Lung microvascular endothelial cell (primary cell): ENCODE measurements at regions not wholly inside any gene's neighbourhood (a gene's known extent, or its start where the extent isn't known, plus 50 kb on each side); places are given as distances from the start of the nearest gene placed in this dataset.

Experiments
- DNase-seq, 2 donors: peaks; one replicate each; pipeline versions ENCODE4 v3.0.0 to v3.0.0-alpha.2; 2010; ENCODE audit warnings: low read depth in 2 of 2

DNA sequence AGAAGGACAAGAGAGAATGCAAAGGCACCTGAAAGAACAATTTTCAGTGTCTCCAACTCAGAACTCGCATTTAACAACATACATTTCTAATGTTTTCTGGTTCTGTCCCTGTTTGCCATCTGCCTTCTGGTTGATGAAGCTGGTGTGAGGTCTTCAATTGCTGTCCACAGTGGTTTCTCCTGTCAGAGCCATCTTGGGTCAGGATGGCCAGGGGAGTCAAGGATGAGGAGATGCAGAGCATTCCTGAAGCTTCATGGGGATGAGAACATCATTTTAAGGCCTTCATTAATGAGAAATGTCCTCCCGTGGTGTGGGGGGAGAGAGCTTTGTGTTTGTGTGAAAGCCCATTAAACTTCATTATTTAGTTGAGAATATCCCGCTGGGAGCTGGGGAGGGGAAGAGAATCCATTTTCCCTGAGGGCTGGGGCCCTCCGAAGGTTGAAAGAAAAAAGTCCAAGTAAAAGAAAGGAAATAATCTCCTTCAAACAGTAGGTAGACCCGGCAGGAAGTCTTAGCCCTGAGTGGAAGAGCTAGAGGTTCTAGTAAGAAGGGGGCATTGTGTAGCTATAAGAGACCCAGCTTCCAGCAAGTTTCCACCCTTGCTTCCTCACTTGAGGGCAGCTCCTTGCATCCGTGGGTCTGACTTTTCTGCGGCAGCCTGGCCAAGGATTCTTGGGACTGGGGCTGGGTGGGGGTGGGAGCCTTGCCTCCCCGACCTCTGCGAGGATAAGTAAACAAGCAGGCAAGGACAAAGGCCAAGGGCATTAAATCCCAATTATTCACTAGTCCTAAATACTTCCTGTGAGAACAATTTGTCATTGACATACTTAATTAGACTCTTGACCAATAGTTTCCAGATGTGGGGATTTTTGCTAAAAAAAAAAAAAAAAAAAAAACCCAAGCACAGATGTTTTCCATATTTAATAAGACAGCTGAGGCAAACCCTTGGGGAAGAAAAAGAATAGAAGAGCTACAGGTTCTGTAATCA lies 119.2 kb downstream of the MSX2 start:
- no peak for DNase-seq

DNA sequence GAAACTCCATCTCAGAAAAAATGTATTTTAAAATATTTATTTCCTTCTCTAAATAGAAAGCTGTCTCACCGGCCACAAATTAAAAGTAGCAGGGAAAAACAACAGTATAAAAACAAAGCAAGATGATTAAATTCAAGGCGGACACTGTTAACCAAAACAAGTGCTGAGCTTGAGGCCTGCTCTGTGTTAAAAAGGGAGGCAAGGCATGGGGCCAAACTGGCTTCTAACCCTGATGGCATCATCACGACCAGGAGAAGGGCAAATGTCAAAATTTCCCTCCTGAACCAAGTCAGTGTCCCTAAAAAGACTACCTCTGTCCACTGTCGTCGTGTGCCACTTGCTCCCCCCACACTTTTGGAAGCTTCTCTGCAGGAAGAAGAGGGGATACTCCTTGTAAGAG lies 116.1 kb downstream of the MSX2 start:
- no peak for DNase-seq

DNA sequence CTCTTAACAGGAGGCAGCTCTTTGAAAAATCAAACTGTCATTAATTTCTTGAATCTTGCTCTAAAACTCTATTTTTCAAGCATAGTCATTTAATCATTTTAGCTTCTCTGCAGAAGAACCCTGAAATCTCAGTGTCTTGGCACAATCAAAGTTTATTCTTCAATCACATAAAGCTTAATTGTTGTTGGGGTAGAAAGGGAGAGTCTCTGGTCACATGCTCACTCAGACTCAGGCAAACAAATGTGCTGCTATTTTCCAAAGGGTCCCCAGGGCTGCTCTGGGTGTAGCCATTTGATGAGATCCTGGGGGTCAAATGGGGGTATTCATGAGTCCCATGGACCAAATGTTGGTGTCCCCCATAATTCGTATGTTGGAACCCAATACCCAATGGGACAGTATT lies 114.8 kb downstream of the MSX2 start:
- no peak for DNase-seq

DNA sequence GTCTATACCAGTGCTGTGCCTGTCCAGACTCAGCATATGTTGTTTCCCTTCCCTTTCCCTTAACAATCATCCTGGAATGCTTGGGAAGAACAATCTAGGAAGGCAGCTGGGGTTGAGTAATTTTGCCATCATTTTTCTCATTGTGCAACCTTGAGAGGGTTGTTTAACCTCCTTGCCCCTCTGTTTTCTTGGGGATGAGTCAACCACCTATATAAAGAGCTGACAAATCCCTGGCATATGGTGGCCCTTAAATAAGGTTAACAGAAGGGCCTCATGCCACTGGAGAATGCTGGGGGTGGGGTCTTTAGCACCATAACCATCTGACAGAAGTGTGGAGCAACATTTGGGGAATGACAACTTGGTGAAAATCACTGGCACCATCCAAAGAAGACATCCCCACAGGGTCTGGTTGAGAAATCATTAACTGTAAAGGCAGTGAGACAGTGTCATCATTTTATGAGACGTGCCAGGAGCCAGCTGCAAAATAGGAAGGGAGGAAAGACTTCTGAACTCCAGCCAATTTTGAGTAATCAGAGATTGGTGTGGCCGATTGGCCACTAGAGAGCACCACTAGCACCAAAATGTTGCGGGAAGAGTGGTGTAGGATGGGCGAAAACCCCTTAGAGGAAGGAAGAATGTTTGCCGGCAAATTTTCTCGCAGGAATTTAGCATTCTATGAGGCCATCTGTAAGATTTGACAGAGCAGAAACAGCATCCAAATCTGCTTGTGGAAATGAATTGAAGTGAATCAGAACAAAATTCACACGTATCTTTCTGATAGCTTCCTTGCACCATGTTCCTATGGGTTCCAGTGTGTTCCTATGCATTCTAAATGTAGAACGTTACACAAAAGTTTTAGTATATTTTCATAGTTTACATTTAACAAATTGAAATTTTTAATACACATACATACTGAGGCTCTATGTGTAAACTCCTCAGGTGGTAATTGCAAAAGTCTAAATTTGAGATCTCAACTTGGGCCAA lies 113.8 kb downstream of the MSX2 start:
- DNase-seq, result no peak

DNA sequence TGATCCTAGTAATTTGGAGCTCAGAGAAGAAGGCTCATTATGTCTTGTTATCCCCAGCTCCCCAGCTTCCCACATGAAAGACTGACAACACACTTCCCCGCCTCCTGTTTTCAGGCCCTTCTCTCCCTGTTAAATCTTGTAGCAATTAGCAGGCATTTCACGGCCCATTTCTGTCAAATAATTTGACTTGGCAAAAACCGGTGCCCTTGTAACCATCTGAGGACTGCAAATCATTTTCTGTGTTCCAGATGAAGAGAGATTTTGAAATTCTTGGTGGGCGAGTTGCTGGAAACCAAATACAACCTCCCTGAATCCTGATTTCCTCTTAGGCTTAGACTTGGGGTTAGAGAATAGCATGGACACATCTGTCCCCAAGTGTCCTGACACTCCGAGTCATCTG lies 109.7 kb downstream of the MSX2 start:
- DNase-seq, result no peak

DNA sequence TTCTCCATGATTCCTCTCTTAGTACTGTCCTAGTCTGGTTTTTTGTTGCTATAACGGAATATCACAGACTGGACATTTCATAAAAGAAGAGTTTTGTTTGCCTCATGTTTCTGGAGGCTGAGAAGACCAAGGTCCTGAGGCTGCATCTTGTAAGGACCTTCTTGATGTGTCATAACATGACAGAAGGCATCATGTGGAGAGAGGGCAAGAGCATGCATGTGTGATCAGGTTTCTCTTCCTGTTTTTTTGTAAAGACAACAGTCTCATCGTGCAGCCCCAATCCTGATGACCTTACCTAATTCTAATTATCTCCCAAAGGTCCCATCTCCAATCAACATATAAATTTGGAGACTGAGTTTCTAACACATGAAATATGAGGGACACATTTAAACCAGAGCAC lies 108.4 kb downstream of the MSX2 start:
- DNase-seq, result no peak

DNA sequence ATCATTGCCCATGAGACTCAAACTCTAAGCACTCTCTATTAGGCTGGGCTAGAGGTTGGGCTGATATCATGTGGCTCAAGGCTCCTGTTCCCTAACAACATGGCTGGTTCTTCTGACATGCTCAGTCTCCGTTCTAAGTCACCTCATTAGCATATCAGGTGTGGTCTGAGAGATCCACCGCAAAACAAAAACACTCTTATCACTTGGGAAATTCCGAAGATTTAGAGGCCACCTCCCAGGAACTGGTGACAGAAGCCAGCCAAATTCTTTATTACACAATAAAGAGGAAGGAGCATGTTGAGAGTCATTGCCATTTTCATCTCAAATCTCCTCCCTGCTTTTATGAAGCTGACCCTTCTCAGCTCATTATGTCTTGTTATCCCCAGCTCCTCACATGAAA lies 107.6 kb downstream of the MSX2 start:
- DNase-seq, result no peak

DNA sequence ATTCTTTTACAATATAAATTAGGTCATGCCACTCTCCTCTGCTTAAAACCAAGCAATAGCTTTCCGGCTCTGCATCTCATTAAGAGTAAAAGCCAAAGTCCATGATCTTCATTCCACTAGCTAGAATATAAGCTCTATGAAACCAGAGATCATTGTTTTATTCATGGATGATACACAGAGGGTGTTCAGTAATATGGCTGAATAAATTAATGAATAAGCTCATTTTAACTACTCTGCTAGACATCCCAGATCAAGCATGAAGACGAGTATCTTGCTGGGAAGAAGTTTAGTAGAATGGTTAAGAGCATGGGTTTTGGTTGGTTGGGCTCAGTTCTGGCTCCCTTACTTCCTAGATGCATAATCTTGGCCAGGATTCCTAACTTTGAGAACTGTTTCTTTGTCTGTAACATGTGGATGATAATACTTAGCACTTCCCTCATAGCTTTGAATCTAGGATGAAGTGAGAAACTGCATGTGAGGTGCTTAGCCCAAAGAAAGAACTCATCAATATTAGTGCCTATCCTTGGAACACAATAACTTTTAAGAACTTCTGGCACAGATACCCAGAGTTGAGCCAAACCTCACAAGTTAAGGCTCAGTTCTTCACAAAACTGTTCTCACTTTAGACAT lies 106.8 kb downstream of the MSX2 start:
- DNase-seq, result no peak

DNA sequence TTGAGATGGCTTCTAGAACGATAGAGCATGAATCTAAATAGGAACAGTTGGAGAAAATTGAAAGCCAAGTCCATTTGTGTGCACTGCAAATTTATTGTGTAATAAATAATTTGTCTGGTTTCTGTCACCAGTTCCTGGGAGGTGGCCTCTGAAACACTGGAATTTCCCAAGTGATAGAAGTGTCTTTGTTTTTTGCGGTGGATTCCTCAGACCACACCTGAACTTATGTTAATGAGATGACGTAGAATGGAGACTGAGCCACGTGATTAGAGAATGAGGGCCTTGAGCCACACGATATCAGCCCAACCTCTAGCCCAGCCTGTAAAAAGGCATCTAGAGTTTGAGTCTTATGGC lies 105.1 kb downstream of the MSX2 start:
- no peak for DNase-seq

DNA sequence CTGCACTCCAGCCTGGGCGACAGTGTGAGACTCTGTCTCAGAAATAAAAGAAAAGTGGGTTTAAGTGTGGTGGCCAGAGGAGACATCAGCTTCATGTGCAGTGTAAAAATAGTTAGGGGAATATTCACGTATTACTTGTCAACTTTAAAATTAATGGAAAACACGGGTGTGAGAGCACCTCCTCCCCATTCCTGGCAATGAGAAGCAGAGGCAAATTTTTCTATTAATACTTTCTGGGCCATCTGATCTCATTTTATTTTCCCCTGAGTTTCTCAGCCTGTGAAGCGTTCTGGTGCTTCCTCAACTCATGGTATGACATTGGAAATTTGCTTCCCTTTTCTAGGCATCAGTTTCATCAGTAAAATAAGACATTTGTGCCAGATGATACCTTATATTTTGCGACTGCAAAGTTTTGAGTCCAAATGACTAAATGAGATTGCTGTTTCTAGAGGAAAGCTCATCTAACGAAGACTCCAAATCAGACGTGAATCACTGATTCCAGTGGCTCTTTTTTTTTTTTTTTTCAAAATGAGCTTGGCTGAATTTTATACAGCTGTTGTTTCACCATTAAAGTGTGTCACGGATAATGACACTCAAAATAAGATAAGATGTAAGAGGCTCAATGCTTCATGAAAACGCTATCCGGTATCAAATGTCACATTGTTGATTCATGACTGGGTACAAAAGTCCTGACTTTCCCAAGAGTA lies 104.6 kb downstream of the MSX2 start:
- no peak for DNase-seq

DNA sequence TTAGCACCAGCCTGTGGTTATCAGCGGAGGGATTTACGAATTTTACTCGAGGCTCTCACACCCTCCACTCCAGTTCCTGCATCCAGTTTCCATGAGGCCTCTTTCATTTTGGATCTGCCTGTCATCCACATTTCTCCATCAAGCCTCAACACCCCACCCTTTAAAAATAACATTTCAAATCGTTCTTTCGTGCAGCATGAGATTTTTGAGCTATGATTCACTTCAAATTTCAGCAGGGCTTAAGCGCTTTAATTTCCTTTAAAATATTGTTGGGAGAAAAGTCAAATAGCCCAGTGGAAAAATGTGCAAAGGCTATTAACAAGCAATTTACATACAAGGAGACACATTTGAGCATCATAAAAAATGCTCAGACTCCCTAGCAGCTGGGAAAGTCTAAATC lies 103.2 kb downstream of the MSX2 start:
- no peak for DNase-seq

DNA sequence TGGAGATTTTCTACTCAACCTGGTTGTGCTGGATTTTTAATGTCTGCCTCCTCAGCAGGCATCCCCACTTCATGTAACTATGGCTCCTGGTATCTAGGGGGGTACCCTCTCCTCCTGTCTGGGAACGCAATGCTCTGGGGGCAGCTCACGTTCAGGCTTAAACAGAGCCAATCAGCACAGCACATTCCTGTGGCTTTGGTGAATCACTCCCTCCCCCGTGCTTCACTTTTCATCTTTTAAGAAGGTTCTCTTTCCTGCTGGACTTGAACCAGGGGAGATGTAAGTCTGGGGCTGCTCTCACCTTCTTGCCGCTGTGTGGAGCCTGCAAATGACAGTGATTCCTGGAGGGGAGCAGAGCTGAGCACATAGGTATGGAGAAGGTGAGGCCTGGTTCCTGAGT lies 101.2 kb downstream of the MSX2 start:
- DNase-seq, result no peak

DNA sequence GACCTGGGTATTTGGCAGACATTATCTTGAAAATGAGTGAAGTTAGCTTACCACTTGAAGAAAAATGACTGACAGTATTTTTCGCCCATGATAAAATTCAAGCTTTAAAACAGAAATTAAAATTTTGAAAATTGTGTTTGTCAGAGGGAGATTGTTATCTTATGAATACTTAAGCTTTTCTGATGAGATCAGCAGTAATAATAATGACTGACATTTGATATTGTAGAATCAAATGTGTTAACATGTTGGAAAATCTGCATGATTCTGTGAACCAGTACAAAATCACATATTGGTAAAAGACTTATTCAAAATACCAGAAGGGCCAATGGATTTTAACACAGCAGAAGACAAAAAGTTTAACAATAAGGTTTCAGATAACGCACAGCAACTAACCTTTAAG lies 94.0 kb downstream of the MSX2 start:
- DNase-seq, result no peak

DNA sequence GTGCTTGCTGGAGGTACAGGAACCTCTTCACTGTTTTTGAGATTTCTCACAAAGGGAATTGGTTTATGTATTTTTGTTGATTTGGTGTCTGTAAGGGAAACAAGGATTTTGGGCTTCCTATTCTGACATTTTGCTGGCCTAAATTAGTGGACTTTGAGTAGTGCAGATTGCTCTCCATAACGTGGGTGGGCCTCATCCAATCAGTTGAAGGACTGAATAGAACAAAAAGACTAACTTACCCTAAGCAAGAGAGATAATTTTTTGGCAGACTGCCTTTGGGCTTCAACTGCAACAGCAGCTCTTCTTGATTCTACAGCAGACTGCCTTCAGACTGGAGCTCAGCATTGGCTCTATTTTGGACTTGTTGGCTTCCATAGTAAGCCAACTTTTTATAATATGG lies 93.2 kb downstream of the MSX2 start:
- DNase-seq, result no peak

DNA sequence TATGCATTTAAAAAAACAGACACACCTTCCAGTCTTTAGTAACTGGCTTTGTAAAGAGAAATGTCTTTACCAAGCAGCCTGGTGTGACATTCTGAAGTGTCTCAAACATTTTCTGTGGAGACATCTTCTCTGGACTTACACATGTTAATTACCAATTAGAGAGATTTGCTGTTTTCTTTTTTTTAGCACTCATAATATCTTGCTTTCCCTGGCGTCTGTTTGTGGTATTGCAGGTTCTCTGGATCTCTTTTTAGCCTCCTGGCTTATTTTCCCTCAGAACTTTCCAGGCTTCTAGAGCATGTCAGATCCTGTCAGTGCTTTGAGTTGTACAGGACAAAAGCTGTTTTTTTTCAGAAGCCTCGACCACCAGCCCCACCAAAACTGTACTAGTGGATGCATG lies 92.5 kb downstream of the MSX2 start:
- no peak for DNase-seq

DNA sequence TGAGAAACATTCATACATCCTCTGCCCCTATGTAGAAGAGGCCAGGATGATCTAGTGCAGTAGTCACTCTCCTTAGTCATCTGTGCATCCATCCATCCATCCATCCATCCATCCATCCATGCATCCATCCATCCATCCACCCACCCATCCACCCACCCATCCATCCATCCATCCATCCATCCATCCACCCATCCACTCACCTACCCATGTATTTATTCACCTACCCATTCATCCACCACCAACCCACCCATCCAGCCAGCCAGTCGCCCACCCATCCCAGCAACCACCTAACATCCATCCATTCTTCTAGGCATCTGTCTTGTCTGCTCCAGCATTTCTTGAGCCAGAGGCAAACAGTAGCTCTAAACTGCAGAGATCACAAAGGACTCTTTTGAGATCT lies 87.1 kb downstream of the MSX2 start:
- no peak for DNase-seq

DNA sequence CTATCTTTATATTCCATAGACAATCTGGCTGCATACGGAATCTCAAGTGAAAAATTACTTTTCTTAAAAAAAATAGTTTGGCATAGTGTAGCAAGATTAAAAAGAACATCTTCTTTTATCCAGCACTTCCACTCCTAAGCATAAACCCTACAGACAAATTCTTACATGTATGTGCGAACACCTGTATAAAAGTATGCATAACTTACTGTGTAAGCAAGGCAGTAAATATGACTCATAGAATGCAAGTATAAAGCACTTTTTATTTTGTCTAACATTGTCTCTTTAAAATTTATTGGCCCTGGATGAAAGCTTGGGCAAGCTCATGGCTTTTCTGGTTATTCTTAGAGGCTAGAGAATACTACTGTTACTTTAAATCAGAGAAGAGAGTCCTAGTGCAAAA lies 86.4 kb downstream of the MSX2 start:
- no peak for DNase-seq

DNA sequence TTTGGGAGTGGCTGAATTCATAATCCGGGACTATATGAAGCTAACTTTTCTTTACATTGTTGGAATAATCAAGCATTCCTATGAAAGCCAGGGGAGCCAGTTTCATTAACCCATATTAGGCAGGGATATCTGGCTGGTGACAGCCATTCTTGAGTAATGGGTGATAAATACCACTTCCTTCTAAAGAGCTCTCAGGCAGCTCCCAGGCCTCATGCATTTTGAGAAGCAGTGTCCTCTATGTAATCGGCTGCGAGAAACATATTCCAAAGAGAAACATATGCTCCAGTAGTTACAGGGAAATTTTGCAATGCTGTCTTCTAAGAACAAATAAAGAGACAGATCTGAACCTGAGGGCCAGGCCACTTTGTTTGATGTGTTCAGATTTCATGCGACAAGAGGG lies 83.1 kb downstream of the MSX2 start:
- no peak for DNase-seq

DNA sequence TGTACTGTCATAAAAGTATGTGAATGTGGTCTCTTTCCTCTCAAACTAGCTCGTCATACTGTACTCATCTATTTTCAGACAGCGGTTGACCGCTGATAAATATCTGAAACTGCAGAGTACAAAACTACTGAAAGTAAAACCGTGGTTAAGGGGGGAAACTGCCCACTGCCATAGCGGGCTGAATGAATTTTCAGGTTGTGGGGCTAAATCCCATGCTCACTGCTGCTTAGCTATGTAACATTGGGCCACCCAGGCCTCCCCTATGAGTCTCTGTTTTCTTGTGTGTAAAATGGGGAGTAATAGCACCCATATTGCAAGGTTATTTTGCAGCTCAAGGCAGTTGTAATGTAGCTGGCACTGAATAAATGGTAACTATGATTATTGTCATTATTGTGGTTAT lies 82.3 kb downstream of the MSX2 start:
- no peak for DNase-seq

DNA sequence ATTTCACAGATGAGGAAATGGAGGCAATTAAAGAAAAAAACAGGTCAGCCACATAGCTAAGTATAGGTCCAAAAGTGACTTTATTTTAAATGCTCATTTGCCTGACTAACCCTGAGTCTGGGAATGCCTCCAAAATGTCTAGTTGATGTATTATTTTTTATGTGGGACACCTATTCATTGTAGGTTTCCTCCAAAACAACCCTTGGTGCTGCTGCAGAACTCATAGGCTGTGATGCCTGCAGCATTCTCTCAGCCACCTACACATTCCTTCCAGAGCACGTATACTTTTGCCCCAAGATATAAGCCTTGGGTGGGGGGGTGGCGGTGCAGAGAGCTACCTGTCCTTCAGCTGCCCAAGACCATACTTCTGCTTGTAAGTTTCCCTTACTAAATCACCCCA lies 77.4 kb downstream of the MSX2 start:
- DNase-seq, result no peak

DNA sequence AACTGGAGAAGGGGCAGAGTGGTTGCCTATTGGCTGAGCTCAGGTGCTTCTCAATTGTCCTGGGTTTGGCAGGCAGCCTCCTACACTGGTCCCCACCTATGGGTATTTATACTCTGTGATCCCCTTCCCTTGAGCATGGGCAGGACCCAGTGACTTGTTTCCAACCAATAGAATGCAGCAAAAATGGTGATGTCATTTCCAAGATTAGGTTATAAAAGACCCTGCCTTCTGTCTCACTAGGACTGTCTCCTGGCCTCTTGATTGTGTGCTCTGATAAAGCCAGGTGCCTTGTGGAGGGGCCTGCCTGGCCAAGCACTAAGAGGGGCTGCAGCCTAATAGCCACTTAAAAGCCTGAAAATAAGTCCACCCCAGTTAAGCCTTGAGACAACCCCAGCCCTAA lies 76.1 kb downstream of the MSX2 start:
- DNase-seq, result no peak
